ENCODE measurements at regions not wholly inside any gene's neighbourhood (a gene's known extent, or its start where the extent isn't known, plus 50 kb on each side); places are given as distances from the start of the nearest gene placed in this dataset.

- TF ChIP-seq, protein P1, sequence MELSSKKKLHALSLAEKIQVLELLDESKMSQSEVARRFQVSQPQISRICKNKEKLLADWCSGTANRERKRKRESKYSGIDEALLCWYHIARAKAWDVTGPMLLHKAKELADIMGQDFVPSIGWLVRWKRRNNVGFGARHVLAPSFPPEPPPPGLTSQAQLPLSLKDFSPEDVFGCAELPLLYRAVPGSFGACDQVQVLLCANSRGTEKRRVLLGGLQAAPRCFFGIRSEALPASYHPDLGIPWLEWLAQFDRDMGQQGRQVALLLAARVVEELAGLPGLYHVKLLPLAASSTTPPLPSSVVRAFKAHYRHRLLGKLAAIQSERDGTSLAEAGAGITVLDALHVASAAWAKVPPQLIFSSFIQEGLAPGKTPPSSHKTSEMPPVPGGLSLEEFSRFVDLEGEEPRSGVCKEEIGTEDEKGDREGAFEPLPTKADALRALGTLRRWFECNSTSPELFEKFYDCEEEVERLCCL (CRISPR knock-in tag; IDR thresholded peaks at IDR 0.05; ENCODE audit: borderline replicate concordance) = no peak
- TF ChIP-seq, protein P2, sequence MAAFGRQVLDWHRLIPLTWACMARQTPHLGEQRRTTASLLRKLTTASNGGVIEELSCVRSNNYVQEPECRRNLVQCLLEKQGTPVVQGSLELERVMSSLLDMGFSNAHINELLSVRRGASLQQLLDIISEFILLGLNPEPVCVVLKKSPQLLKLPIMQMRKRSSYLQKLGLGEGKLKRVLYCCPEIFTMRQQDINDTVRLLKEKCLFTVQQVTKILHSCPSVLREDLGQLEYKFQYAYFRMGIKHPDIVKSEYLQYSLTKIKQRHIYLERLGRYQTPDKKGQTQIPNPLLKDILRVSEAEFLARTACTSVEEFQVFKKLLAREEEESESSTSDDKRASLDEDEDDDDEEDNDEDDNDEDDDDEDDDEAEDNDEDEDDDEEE (CRISPR knock-in tag; IDR thresholded peaks at IDR 0.05) = no peak
- TF ChIP-seq CCDC6 (CRISPR knock-in tag; IDR thresholded peaks at IDR 0.05) (no peak), BORCS8-MEF2B (CRISPR knock-in tag; IDR thresholded peaks at IDR 0.05) (no peak), ZNF768 (CRISPR knock-in tag; IDR thresholded peaks at IDR 0.05) (no peak), SYNCRIP (IDR thresholded peaks at IDR 0.05; ENCODE audit: insufficient read depth, low read depth, low read length) (no peak)
- TF ChIP-seq, protein P3, sequence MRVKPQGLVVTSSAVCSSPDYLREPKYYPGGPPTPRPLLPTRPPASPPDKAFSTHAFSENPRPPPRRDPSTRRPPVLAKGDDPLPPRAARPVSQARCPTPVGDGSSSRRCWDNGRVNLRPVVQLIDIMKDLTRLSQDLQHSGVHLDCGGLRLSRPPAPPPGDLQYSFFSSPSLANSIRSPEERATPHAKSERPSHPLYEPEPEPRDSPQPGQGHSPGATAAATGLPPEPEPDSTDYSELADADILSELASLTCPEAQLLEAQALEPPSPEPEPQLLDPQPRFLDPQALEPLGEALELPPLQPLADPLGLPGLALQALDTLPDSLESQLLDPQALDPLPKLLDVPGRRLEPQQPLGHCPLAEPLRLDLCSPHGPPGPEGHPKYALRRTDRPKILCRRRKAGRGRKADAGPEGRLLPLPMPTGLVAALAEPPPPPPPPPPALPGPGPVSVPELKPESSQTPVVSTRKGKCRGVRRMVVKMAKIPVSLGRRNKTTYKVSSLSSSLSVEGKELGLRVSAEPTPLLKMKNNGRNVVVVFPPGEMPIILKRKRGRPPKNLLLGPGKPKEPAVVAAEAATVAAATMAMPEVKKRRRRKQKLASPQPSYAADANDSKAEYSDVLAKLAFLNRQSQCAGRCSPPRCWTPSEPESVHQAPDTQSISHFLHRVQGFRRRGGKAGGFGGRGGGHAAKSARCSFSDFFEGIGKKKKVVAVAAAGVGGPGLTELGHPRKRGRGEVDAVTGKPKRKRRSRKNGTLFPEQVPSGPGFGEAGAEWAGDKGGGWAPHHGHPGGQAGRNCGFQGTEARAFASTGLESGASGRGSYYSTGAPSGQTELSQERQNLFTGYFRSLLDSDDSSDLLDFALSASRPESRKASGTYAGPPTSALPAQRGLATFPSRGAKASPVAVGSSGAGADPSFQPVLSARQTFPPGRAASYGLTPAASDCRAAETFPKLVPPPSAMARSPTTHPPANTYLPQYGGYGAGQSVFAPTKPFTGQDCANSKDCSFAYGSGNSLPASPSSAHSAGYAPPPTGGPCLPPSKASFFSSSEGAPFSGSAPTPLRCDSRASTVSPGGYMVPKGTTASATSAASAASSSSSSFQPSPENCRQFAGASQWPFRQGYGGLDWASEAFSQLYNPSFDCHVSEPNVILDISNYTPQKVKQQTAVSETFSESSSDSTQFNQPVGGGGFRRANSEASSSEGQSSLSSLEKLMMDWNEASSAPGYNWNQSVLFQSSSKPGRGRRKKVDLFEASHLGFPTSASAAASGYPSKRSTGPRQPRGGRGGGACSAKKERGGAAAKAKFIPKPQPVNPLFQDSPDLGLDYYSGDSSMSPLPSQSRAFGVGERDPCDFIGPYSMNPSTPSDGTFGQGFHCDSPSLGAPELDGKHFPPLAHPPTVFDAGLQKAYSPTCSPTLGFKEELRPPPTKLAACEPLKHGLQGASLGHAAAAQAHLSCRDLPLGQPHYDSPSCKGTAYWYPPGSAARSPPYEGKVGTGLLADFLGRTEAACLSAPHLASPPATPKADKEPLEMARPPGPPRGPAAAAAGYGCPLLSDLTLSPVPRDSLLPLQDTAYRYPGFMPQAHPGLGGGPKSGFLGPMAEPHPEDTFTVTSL (CRISPR knock-in tag; IDR thresholded peaks at IDR 0.05; ENCODE audit: borderline replicate concordance) = no peak
- Histone ChIP-seq H3K27ac (ENCODE audit: extremely low read length, insufficient read depth, low read length) (no peak overlapping the region), H3K9me3 (ENCODE audit: low read length) (no peaks in the 10 kb centered on the region), H3K4me3 (replicated peaks in 1 of 3; ENCODE audit: insufficient read depth in 1 of 3, low read depth in 2 of 3, low read length in 3 of 3) (no peak overlapping the region), H3K27me3 (ENCODE audit: control insufficient read depth in 1 of 2, insufficient read depth in 2 of 2, low read length in 2 of 2) (no peaks in the 10 kb centered on the region), H3K4me1 (ENCODE audit: insufficient read depth, low read length) (no peaks in the 10 kb centered on the region), H3K9ac (ENCODE audit: insufficient read depth, low read depth, low read length) (no peak overlapping the region), H3K36me3 (replicated peaks in 1 of 2; ENCODE audit: control insufficient read depth in 1 of 2, insufficient read depth in 2 of 2, low read length in 2 of 2) (no peaks in the 10 kb centered on the region), H3K79me2 (ENCODE audit: insufficient read depth, low read length) (no peaks in the 10 kb centered on the region), H4K20me1 (ENCODE audit: insufficient read depth, low read length) (no peaks in the 10 kb centered on the region), H3K4me2 (ENCODE audit: low read depth, low read length) (no peak overlapping the region), H2AFZ (ENCODE audit: low read length) (no peak overlapping the region)
- FAIRE-seq = no peak
- CTCF ChIA-PET (ENCODE audit: low intra/inter-chr PET ratio, low total read pairs) = no interaction called here
- ATAC-seq = no peak
- POLR2A ChIA-PET = no interaction called here
- WGBS (ENCODE audit: low lambda C conversion rate) = 0% methylated on average over 2 of the region's 2 CpGs
- no peak for DNase-seq (ENCODE audit: low spot score)
- in situ Hi-C loops (cut with HindIII; ENCODE audit: extremely low pct_ligation_motif_present, low pct_unique_long_range_greater_than_20kb) (no loop called here), intact Hi-C loops (cut with micrococcal nuclease; ENCODE audit: unreplicated experiment) (no loop called here)
- no TSS peak for BruUV-seq (replicated peaks)
Measured at GRCh38 chr9:27717991-27718390, 144.7 kb upstream of the C9orf72 start.
